Prostate gland (tissue), 2 donors: ENCODE measurements at regions not wholly inside any gene's neighbourhood (a gene's known extent, or its start where the extent isn't known, plus 50 kb on each side); places are given as distances from the start of the nearest gene placed in this dataset.

Source experiments
- CTCF ChIP-seq, 4 experiments: fragments of 200-600 bp in 2 of 4; fragments of 450-650 bp in 2 of 4; sonication (generic) in 2 of 4; IDR thresholded peaks; 1 replicate in 3 of 4; 2 replicates in 1 of 4; pipeline ENCODE4 v1.5.1; 2016 to 2019; ENCODE audit warnings: antibody characterized with exemption in 4 of 4, mild to moderate bottlenecking in 2 of 4, moderate library complexity in 2 of 4
- POLR2A ChIP-seq: fragments of 450-650 bp; IDR thresholded peaks from one replicate; pipeline ENCODE4 v1.6.1; 2016; ENCODE audit warnings: antibody characterized with exemption, mild to moderate bottlenecking

GRCh38 chr2:146591908-146592307 lies 1252.9 kb upstream of the ACVR2A start:
- TF ChIP-seq POLR2A (no peak), CTCF (IDR thresholded peaks at IDR 0.05) (no peak)
